GM18502 (cell line): ENCODE measurements at regions not wholly inside any gene's neighbourhood (a gene's known extent, or its start where the extent isn't known, plus 50 kb on each side); places are given as distances from the start of the nearest gene placed in this dataset.
"Not testable (repeated sequence)": the region's sequence is repeated elsewhere in the genome, so short reads cannot be mapped to it uniquely, and the experiment has no call there.

Experiments used
- ATAC-seq: cut with Tn5 transposase; IDR thresholded peaks from one replicate; pipeline ENCODE4 v1.9.1; 2021; ENCODE audit warnings: mild to moderate bottlenecking; ENCODE audit not compliant: unreplicated experiment, poor library complexity

DNA sequence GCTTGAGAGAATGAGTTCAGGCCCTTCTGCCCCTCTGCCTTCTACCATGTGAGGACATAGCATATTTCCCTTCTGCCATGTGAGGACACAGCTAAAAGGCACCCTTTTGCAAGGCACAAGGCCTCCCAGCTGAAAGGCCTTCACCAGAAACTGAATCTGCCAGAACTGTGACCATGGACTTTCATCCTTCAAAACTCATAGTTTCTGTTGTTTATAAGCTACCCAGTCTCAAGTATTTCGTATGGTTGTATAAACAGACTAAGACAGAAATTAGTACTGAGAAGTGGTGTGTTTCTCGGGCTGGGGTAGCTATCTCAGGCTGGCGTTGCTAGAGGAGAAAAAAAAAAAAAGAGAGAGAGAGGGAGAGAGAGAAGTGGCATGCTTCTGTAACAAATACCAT lies 368.6 kb downstream of the DMRTA1 start:
- no peak for ATAC-seq

DNA sequence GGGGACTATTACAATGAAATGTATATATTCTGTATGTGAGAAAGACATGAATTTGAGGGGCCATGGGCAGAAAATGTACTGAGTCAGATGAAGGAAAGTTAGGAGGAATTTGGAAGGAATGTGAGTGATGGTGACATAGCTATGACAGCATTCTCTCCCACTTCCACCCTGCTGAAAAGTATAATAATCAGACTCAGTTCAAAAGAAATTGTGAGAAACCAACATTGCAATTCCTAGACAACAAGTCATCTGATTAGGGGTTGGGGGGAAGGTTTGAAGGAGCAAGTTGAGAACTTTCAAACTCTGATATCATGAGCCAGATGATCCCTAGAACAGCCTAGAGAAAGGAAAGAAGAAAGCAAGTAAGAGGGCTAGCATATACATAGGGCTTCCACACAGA lies 370.6 kb downstream of the DMRTA1 start:
- ATAC-seq, result no peak

- no peak for ATAC-seq
Measured at GRCh38 chr9:22829236-22829635, 382.6 kb downstream of the DMRTA1 start.

- no peak for ATAC-seq
Measured at GRCh38 chr9:22838266-22838665, 391.6 kb downstream of the DMRTA1 start.

- ATAC-seq, result no peak
Measured at GRCh38 chr9:22840641-22841040, 394.0 kb downstream of the DMRTA1 start.

DNA sequence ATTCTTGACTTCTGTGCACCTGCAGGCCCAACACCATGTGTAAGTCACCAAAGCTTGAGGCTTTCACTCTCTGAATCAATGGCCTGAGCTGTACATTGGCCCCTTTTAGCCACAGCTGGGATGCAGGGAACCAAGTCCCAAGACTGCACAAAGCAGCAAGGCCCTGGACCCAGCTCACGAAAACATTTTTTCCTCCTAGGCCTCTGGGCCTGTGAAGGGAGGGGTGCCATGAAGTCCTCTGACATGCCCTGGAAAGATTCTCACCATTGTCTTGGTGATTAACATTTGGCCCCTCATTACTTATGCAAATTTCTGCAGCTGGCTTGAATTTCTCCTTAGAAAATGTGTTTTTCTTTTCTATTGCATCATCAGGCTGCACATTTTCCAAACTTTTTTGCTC lies 398.6 kb downstream of the DMRTA1 start:
- not testable (repeated sequence) for ATAC-seq

GRCh38 chr9:22855980-22856379 lies 409.4 kb downstream of the DMRTA1 start:
- no peak for ATAC-seq

- no peak for ATAC-seq
Measured at GRCh38 chr9:22857316-22857715, 410.7 kb downstream of the DMRTA1 start.

DNA sequence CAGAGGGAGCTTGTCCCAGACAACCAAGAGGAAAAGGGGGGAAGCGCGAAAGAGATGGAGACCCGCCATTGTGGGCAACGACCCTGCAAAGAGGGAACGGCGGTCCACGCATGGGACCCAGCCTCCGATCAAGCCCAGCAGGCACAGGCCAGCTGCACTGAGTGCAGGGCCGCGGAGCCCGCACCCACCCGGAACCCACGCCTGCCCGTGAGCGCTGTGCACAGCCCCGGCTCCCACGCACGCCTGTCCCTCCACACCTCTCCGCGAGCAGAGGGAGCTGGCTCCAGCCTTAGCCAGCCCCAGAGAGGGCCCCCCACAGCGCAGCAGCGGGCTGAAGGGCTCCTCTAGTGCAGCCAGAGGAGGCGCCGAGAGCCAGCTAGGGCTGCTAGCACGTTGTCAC lies 416.5 kb downstream of the DMRTA1 start:
- ATAC-seq, result no peak

DNA sequence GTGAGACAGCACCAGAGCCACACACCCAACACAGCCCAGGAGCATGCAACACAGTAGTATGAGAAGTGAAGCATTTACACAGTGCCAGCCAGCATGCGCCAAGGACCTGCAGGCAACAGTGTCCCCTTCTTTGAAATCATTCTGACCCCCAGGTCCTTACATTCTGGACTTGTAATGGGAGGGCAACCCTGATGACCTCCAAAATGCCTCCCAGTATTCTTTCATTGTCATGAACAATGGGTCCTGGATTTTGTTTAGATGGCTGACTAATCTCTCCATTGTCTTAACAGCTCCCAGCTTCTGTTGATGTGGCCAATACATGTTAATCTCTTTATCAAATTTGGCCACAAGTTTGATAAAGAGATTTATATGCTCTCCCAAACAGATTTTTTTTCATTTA lies 417.1 kb downstream of the DMRTA1 start:
- ATAC-seq, result no peak

GRCh38 chr9:22893196-22893843 lies 446.7 kb downstream of the DMRTA1 start:
- ATAC-seq, result no peak

DNA sequence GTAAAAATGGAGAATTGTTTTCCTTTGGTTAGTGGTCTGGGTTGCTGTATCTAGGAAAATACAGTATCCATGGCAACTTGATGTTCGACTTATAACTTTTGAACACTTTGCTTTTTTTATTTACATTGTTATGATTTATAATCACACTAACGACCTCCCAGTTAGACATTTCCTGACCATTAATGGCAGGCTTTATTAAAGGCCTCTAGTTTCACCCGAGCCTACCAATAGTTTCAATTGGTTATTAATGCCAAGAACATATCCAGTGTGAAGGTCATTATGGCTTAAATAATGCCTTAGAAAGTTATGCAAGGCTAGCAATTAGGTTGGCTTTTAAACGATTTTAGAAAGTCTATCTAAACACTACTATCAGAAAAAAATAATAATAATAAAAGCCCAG lies 452.0 kb downstream of the DMRTA1 start:
- ATAC-seq, result no peak

- no peak for ATAC-seq
Measured at GRCh38 chr9:22911632-22912031, 465.0 kb downstream of the DMRTA1 start.

DNA sequence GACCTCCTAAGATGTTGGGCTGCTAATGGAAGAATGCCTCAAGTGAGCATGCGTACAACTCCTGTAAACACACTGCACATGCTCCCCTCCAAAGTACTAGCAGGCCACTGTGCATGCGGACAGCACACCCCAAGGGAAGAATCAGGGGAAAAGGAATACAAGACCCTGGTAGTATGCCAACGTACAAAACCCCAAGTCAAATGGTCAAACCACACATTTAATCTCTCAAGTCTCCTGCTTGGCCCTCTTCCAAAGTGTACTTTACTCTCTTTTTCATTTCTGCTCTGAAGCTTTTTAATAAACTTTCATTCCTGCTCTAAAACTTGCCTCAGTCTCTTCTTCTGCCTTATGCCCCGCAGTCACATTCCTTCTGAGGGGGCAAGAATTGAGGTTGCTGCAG lies 466.4 kb downstream of the DMRTA1 start:
- no peak for ATAC-seq

GRCh38 chr9:22913518-22913917 lies 466.9 kb downstream of the DMRTA1 start:
- no peak for ATAC-seq

GRCh38 chr9:22916148-22916547 lies 469.5 kb downstream of the DMRTA1 start:
- no peak for ATAC-seq

- ATAC-seq, result no peak
Measured at GRCh38 chr9:22919423-22919822, 472.8 kb downstream of the DMRTA1 start.

DNA sequence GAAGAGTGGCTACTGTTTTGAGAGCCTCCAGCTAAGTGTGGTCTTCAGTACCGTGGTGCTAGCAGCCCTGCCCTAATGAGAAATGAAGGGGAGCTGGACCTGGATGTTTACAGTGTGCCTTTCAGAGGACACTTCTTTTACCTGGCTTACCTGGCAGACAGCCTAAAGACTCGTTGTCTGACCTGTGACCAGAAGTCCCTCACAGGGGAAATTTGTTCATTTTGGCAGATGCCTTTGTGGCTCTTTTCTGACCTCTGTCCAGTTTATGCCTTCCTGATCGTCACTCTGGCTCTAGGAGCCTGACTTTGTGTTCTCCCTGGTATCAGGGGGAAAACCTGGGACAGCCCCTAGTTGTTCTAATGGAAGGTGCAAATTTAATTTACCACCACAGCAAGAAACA lies 475.1 kb downstream of the DMRTA1 start:
- no peak for ATAC-seq

GRCh38 chr9:22922222-22922621 lies 475.6 kb downstream of the DMRTA1 start:
- no peak for ATAC-seq

DNA sequence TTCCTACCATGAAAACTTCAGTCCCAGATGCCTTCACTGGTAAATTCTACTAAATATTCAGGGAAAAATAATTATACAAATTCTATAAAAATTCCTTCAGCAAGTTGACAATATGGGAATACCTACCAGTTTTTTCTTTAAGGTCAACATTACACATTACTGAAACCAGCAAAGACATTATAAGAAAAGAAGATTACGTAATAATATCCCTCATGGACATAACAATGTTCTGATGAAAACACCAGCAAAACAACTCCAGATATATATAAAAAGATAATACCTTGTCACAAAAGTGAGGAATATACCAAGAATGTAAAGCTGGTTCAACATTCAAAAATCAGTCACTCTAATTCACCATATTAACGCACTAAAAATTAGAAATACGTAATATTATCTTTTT lies 507.9 kb downstream of the DMRTA1 start:
- no peak for ATAC-seq

DNA sequence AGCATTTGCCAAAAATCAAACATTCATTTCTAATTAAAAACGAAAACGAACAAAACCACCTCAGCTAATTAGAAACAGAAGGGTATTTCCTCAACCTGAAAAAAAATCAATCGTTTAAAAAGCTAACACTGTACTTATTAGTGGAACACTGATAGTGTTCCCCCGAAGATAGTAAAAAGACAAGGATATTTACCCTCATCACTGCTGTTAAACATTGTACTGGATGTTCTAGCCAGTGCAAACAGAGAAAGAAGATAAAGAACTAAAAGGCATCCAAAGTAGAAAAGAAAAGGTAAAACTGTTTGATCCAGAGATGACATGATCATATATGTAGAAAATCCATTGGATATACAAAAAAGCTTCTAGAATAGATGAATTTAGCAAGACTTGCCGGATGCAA lies 508.3 kb downstream of the DMRTA1 start:
- no peak for ATAC-seq

DNA sequence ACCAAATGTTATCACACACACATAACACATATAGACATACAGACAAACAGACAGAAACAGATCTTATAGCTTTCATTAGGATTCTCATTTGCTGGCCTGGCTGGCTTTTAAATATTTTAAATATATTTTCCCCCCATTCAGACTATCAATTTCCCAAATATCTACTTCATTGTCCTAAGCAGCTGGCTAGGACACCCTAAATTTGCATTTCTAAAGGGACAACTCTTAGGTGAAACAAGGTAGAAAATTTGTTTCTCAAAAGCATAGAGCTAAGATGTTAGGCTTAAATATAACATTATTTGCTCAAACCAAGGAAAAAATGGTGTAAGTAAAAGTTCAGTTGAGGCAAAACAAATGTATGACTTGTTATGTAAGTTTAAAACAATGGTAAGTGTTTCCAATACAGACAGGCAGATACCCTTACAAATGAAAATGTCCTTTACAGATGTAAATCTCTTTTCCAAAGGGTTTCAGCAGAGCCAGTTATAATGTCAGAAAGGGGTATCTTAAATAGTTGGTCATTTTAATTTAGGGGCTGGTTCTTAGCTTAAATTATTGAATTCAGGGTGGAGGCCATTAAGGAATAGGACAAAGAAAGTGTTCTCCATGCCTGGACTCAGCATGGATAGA lies 522.8 kb downstream of the DMRTA1 start:
- no peak for ATAC-seq
